Body of pancreas (tissue), 4 donors: ENCODE measurements at regions not wholly inside any gene's neighbourhood (a gene's known extent, or its start where the extent isn't known, plus 50 kb on each side); places are given as distances from the start of the nearest gene placed in this dataset.

ENCODE experiments used
- ATAC-seq: fragments of 150-250 bp; one replicate; pipeline ENCODE4 v1.9.1; 2016
- DNase-seq, 4 donors: peaks; one replicate each; pipeline ENCODE4 v3.0.0-alpha.2; 2019
- H3K27ac ChIP-seq, 4 donors: fragments of 200-600 bp; sonication (generic); 1 replicate in 3 of 4; 2 replicates in 1 of 4; pipeline versions ENCODE4 v1.5.1 to v1.6.1; 2016 to 2019; ENCODE audit warnings: mild to moderate bottlenecking in 1 of 4, mixed read lengths in 1 of 4, moderate library complexity in 1 of 4
- H3K27me3 ChIP-seq, 2 donors: fragments of 200-600 bp; sonication (generic); one replicate each; pipeline ENCODE4 v1.6.0; 2016; ENCODE audit warnings: mild to moderate bottlenecking in 1 of 2
- H3K36me3 ChIP-seq, 2 donors: fragments of 200-600 bp; sonication (generic); replicated peaks in 1 of 2; 2 replicates each; pipeline ENCODE4 v1.5.1; 2016; ENCODE audit warnings: low read depth in 2 of 2; ENCODE audit not compliant: insufficient read depth in 1 of 2
- H3K4me1 ChIP-seq: fragments of 200-600 bp; sonication (generic); one replicate; pipeline ENCODE4 v1.6.0; 2016
- H3K4me3 ChIP-seq, 2 donors: fragments of 200-600 bp; sonication (generic); 1 replicate in 1 of 2; 2 replicates in 1 of 2; pipeline ENCODE4 v1.5.1; 2016 to 2019
- H3K9me3 ChIP-seq, 3 donors: fragments of 200-600 bp; sonication (generic); 1 replicate in 2 of 3; 2 replicates in 1 of 3; pipeline ENCODE4 v1.5.1; 2016
- CTCF ChIP-seq, 7 experiments: fragments of 450-650 bp in 4 of 7; fragments of 200-600 bp in 3 of 7; sonication (generic) in 3 of 7; IDR thresholded peaks; one replicate each; pipeline ENCODE4 v1.5.1; 2016 to 2019; ENCODE audit warnings: antibody characterized with exemption in 7 of 7
- POLR2A ChIP-seq, 3 donors: fragments of 450-650 bp; IDR thresholded peaks; one replicate each; pipeline ENCODE4 v1.6.1; 2016; ENCODE audit warnings: antibody characterized with exemption in 3 of 3, mild to moderate bottlenecking in 2 of 3
- WGBS, 2 donors: methylation state at CpG; one replicate each; pipeline ENCODE4 v1.1.5; 2017; 5-methylcytosine and 5-hydroxymethylcytosine counted together
- intact Hi-C: fragments of 100-400 bp; cut with DNase I; formaldehyde crosslinking; loops from one replicate; pipeline ENCODE4 v1.15.1; 2023

GRCh38 chr2:103805746-103806145, 1043.9 kb downstream of the TMEM182 start:
- intact Hi-C loops: no loop called here
- Histone ChIP-seq H3K27ac (no peak overlapping the region), H3K9me3 (no peaks in the 10 kb centered on the region), H3K27me3 (no peaks in the 10 kb centered on the region), H3K4me3 (no peak overlapping the region), H3K36me3 (no peaks in the 10 kb centered on the region), H3K4me1 (no peaks in the 10 kb centered on the region)
- WGBS, 2 donors: 79 to 80% methylated on average over 3 of the region's 3 CpGs
- TF ChIP-seq CTCF (IDR thresholded peaks at IDR 0.05) (no peak), POLR2A (IDR thresholded peaks at IDR 0.05) (no peak)
- no peak for ATAC-seq
- no peak for DNase-seq

GRCh38 chr2:103808814-103809213, 1045.1 kb upstream of the POU3F3 start:
- whole genome bisulfite sequencing, 2 donors: 40 to 50% methylated on average over 8 of the region's 8 CpGs
- Histone ChIP-seq H3K27me3 (no peaks in the 10 kb centered on the region), H3K4me1 (no peaks in the 10 kb centered on the region), H3K4me3 (no peak overlapping the region), H3K27ac (no peak overlapping the region), H3K36me3 (no peaks in the 10 kb centered on the region), H3K9me3 (no peaks in the 10 kb centered on the region)
- ATAC-seq (no peak), DNase-seq (no peak)
- TF ChIP-seq CTCF (IDR thresholded peaks at IDR 0.05): no peak
- no peak for TF ChIP-seq POLR2A (IDR thresholded peaks at IDR 0.05)
- intact Hi-C loops: no loop called here

- Histone ChIP-seq H3K4me1 (no peaks in the 10 kb centered on the region), H3K9me3 (no peaks in the 10 kb centered on the region), H3K4me3 (no peak overlapping the region), H3K27ac (no peak overlapping the region), H3K27me3 (no peaks in the 10 kb centered on the region), H3K36me3 (no peaks in the 10 kb centered on the region)
- DNase-seq (no peak), ATAC-seq (no peak)
- intact Hi-C loops: no loop called here
- WGBS, 2 donors: 47 to 61% methylated on average over 7 of the region's 7 CpGs
- no peak for TF ChIP-seq POLR2A (IDR thresholded peaks at IDR 0.05)
- no peak for TF ChIP-seq CTCF (IDR thresholded peaks at IDR 0.05)
These were observed 1044.5 kb upstream of the POU3F3 start for GRCh38 chr2:103809415-103809814.

GRCh38 chr2:103809941-103810441, 1043.9 kb upstream of the POU3F3 start:
- WGBS, 2 donors: 47 to 58% methylated on average over 7 of the region's 7 CpGs
- Histone ChIP-seq H3K4me3 (no peak overlapping the region), H3K27ac (no peak overlapping the region), H3K27me3 (no peaks in the 10 kb centered on the region), H3K36me3 (no peaks in the 10 kb centered on the region), H3K9me3 (no peaks in the 10 kb centered on the region), H3K4me1 (no peaks in the 10 kb centered on the region)
- TF ChIP-seq CTCF (IDR thresholded peaks at IDR 0.05) (no peak), POLR2A (IDR thresholded peaks at IDR 0.05) (no peak)
- intact Hi-C loops: no loop called here
- ATAC-seq: no peak
- no peak for DNase-seq

GRCh38 chr2:103810875-103811274, 1043.0 kb upstream of the POU3F3 start:
- no peak overlapping the region for H3K27ac ChIP-seq
- DNase-seq (no peak), ATAC-seq (no peak)
- H3K36me3 ChIP-seq: no peaks in the 10 kb centered on the region
- no peaks in the 10 kb centered on the region for H3K4me1 ChIP-seq
- WGBS, 2 donors: 31 to 32% methylated on average over 2 of the region's 2 CpGs
- TF ChIP-seq POLR2A (IDR thresholded peaks at IDR 0.05) (no peak), CTCF (IDR thresholded peaks at IDR 0.05) (no peak)
- H3K4me3 ChIP-seq: no peak overlapping the region
- no peaks in the 10 kb centered on the region for H3K9me3 ChIP-seq
- no peaks in the 10 kb centered on the region for H3K27me3 ChIP-seq
- intact Hi-C loops: no loop called here
